Neuronal stem cell (in vitro differentiated cells): ENCODE measurements at regions not wholly inside any gene's neighbourhood (a gene's known extent, or its start where the extent isn't known, plus 50 kb on each side); places are given as distances from the start of the nearest gene placed in this dataset.

ENCODE experiments used
- DNase-seq: peaks from one replicate; pipeline ENCODE4 v3.0.0-alpha.2; 2013; ENCODE audit warnings: low spot score
- H2AFZ ChIP-seq: one replicate; pipeline ENCODE4 v1.6.1; 2013; ENCODE audit warnings: mild to moderate bottlenecking, low read length, inconsistent platforms
- H2AK5ac ChIP-seq: 2 replicates; pipeline ENCODE4 v1.6.1; 2013; ENCODE audit warnings: low read depth, mild to moderate bottlenecking, inconsistent platforms, low read length, moderate library complexity, mixed read lengths
- H2BK120ac ChIP-seq: 2 replicates; pipeline ENCODE4 v1.6.1; 2013; ENCODE audit warnings: low read depth, mild to moderate bottlenecking, inconsistent platforms, low read length, moderate library complexity, mixed read lengths
- H2BK12ac ChIP-seq: one replicate; pipeline ENCODE4 v1.6.1; 2013; ENCODE audit warnings: low read length, inconsistent platforms
- H2BK15ac ChIP-seq: 2 replicates; pipeline ENCODE4 v1.6.1; 2013; ENCODE audit warnings: mild to moderate bottlenecking, low read length, inconsistent platforms, mixed read lengths
- H2BK5ac ChIP-seq: one replicate; pipeline ENCODE4 v1.6.1; 2013; ENCODE audit warnings: inconsistent platforms, mild to moderate bottlenecking, low read length, moderate library complexity
- H3K14ac ChIP-seq: one replicate; pipeline ENCODE4 v1.6.1; 2013; ENCODE audit warnings: low read length, inconsistent platforms
- H3K18ac ChIP-seq: 2 replicates; pipeline ENCODE4 v1.6.1; 2013; ENCODE audit warnings: low read length, inconsistent platforms
- H3K23ac ChIP-seq: 2 replicates; pipeline ENCODE4 v1.6.1; 2013; ENCODE audit warnings: low read depth, mild to moderate bottlenecking, mixed read lengths, low read length, inconsistent platforms; ENCODE audit not compliant: poor library complexity
- H3K27ac ChIP-seq: replicated peaks from 3 replicates; pipeline ENCODE4 v1.5.1; 2013; ENCODE audit warnings: low read length, inconsistent platforms
- H3K27me3 ChIP-seq, 3 experiments: 2 replicates each; pipeline ENCODE4 v1.6.1; 2013; ENCODE audit warnings: low read length in 3 of 3, mild to moderate bottlenecking in 2 of 3, inconsistent platforms in 1 of 3, low read depth in 1 of 3, mixed read lengths in 1 of 3, moderate library complexity in 1 of 3; ENCODE audit not compliant: control insufficient read depth in 3 of 3, insufficient read depth in 3 of 3
- H3K36me3 ChIP-seq, 2 donors: replicated peaks in 1 of 2; 2 replicates each; pipeline ENCODE4 v1.6.1; 2013; ENCODE audit warnings: low read length in 2 of 2; ENCODE audit not compliant: control insufficient read depth in 2 of 2, insufficient read depth in 2 of 2
- H3K4ac ChIP-seq: 2 replicates; pipeline ENCODE4 v1.6.1; 2013; ENCODE audit warnings: inconsistent platforms, mild to moderate bottlenecking, low read length, moderate library complexity
- H3K4me1 ChIP-seq, 2 donors: 1 replicate in 1 of 2; 2 replicates in 1 of 2; pipeline ENCODE4 v1.6.1; 2013; ENCODE audit warnings: low read length in 2 of 2, low read depth in 1 of 2; ENCODE audit not compliant: control insufficient read depth in 2 of 2, insufficient read depth in 1 of 2
- H3K4me2 ChIP-seq: one replicate; pipeline ENCODE4 v1.6.1; 2013; ENCODE audit warnings: mild to moderate bottlenecking, low read length, inconsistent platforms; ENCODE audit not compliant: insufficient read depth, poor library complexity, severe bottlenecking
- H3K4me3 ChIP-seq, 2 donors: 2 replicates each; pipeline ENCODE4 v1.5.1; 2013; ENCODE audit warnings: low read length in 2 of 2, mild to moderate bottlenecking in 2 of 2, inconsistent platforms in 1 of 2, moderate library complexity in 1 of 2
- H3K79me1 ChIP-seq: one replicate; pipeline ENCODE4 v1.6.1; 2013; ENCODE audit warnings: low read depth, mild to moderate bottlenecking, inconsistent platforms, low read length, moderate library complexity
- H3K9ac ChIP-seq: one replicate; pipeline ENCODE4 v1.6.1; 2013; ENCODE audit warnings: mild to moderate bottlenecking, low read depth, low read length, inconsistent platforms; ENCODE audit not compliant: poor library complexity
- H3K9me3 ChIP-seq, 2 donors: replicated peaks in 1 of 2; 2 replicates each; pipeline versions ENCODE3 to v1.6.1; 2013; ENCODE audit warnings: low read length in 2 of 2, mild to moderate bottlenecking in 2 of 2, inconsistent platforms in 1 of 2, low read depth in 1 of 2, mixed read lengths in 1 of 2, moderate library complexity in 1 of 2; ENCODE audit not compliant: control insufficient read depth in 2 of 2, insufficient read depth in 1 of 2
- H4K8ac ChIP-seq: one replicate; pipeline ENCODE4 v1.6.1; 2013; ENCODE audit warnings: low read depth, mild to moderate bottlenecking, inconsistent platforms, low read length, moderate library complexity
- H4K91ac ChIP-seq: one replicate; pipeline ENCODE4 v1.6.1; 2013; ENCODE audit warnings: low read length, low read depth, mild to moderate bottlenecking, inconsistent platforms; ENCODE audit not compliant: poor library complexity
- WGBS, 2 donors: extraction: QIAGEN DNeasy Blood & Tissue Kit; methylation state at CpG; one replicate each; pipeline ENCODE4 v1.1.7; 2013; ENCODE audit warnings: missing lambda C conversion rate in 2 of 2, mixed read lengths in 1 of 2; ENCODE audit not compliant: insufficient read length in 2 of 2, insufficient replicate concordance in 1 of 2; ENCODE audit errors: extremely low coverage in 2 of 2; 5-methylcytosine and 5-hydroxymethylcytosine counted together

DNA sequence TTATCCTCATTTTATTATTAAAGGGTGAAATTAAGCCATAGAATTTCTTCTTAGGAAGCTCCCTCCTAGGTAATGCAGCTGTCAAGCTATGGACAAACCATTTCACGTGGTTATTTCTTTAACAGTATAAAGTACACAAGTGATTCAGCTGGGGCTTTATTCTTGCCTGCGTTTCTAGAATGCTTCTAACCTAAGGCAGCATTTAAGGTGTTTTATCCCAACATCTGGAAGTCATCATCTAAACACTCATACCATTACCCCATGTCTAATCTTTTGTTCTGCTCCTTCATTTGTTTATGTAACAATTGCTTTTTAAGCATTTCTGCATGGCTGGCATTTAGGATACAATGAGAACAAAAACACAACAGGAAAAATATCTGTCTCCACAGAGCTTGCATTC lies 829.2 kb upstream of the ADAMTS5 start:
- Histone ChIP-seq H2BK120ac (no peak overlapping the region), H3K27ac (no peak overlapping the region), H3K36me3 (no peaks in the 10 kb centered on the region), H3K4ac (no peak overlapping the region), H2AFZ (no peak overlapping the region), H3K14ac (no peak overlapping the region), H3K18ac (no peak overlapping the region), H3K9ac (no peak overlapping the region), H3K79me1 (no peaks in the 10 kb centered on the region), H3K27me3 (no peaks in the 10 kb centered on the region), H2AK5ac (no peak overlapping the region), H3K23ac (no peak overlapping the region), H3K4me3 (no peak overlapping the region), H3K4me1 (no peaks in the 10 kb centered on the region), H2BK12ac (no peak overlapping the region), H2BK5ac (no peak overlapping the region), H4K8ac (no peak overlapping the region), H4K91ac (no peak overlapping the region), H2BK15ac (no peak overlapping the region), H3K9me3 (no peaks in the 10 kb centered on the region), H3K4me2 (no peak overlapping the region)
- peak; percentile 1 for DNase-seq
- WGBS, 2 donors = no CpG with 5 or more reads among the region's 2 CpGs

DNA sequence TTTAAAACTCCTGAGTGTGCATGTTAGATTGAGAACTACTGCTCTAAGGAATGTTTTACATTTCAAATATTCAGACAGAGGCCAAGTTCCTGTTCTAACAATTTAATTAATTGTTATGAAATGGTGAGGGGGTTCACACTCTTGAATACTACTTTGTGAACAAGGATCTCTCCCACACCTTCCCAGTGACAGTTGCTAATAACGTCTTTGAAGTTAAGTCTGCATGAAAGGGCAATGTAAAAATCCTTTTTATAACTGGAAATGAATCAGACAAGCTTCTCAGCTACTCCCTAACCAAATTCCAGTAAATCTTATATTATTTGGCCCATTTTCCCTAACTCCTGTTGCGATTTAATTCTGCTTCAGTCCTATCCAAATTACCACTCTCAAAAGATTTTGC lies 828.5 kb upstream of the ADAMTS5 start:
- no peak overlapping the region for H4K8ac ChIP-seq
- no peak overlapping the region for H2AFZ ChIP-seq
- H3K18ac ChIP-seq = no peak overlapping the region
- no peaks in the 10 kb centered on the region for H3K9me3 ChIP-seq
- no peaks in the 10 kb centered on the region for H3K79me1 ChIP-seq
- H3K4me1 ChIP-seq = no peaks in the 10 kb centered on the region
- no peak overlapping the region for H3K4ac ChIP-seq
- DNase-seq = no peak
- H3K27ac ChIP-seq = no peak overlapping the region
- no peak overlapping the region for H3K4me3 ChIP-seq
- no peaks in the 10 kb centered on the region for H3K27me3 ChIP-seq
- H2BK5ac ChIP-seq = no peak overlapping the region
- H2BK120ac ChIP-seq = no peak overlapping the region
- no peak overlapping the region for H2BK15ac ChIP-seq
- no peak overlapping the region for H3K9ac ChIP-seq
- H2AK5ac ChIP-seq = no peak overlapping the region
- H3K23ac ChIP-seq = no peak overlapping the region
- H3K36me3 ChIP-seq = no peaks in the 10 kb centered on the region
- no CpG with 5 or more reads among the region's 2 CpGs for WGBS, 2 donors
- no peak overlapping the region for H2BK12ac ChIP-seq
- H4K91ac ChIP-seq = no peak overlapping the region
- no peak overlapping the region for H3K14ac ChIP-seq
- H3K4me2 ChIP-seq = no peak overlapping the region

DNA sequence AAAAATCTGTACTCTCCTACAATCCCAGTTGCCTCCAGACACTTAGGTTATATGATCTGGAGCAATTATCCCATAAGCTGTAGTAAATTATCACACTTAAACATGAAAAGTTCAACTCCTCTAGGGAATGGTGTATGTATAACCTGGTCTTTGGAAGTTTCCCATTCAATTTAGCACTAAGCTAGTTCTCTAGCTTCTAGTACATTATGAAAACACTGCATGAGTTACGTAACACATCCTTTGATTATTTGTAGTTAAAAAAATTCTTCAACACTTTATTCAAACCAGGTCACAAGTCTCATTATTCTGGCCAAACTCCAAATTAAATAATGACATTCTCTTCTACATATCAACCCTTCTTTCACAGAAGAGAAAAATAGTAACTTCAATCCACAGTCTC lies 827.0 kb upstream of the ADAMTS5 start:
- no peaks in the 10 kb centered on the region for H3K27me3 ChIP-seq
- no peak overlapping the region for H3K4ac ChIP-seq
- H2AK5ac ChIP-seq = no peak overlapping the region
- no peak overlapping the region for H2BK120ac ChIP-seq
- no peak overlapping the region for H3K14ac ChIP-seq
- H3K9ac ChIP-seq = no peak overlapping the region
- no peaks in the 10 kb centered on the region for H3K36me3 ChIP-seq
- no peak overlapping the region for H3K4me2 ChIP-seq
- WGBS, 2 donors = no CpG with 5 or more reads among the region's 1 CpG
- H3K9me3 ChIP-seq = no peaks in the 10 kb centered on the region
- no peak overlapping the region for H4K8ac ChIP-seq
- H2BK5ac ChIP-seq = no peak overlapping the region
- H2BK12ac ChIP-seq = no peak overlapping the region
- H3K18ac ChIP-seq = no peak overlapping the region
- H3K23ac ChIP-seq = no peak overlapping the region
- DNase-seq = no peak
- H2BK15ac ChIP-seq = no peak overlapping the region
- H2AFZ ChIP-seq = no peak overlapping the region
- no peak overlapping the region for H3K27ac ChIP-seq
- no peak overlapping the region for H4K91ac ChIP-seq
- no peak overlapping the region for H3K4me3 ChIP-seq
- H3K4me1 ChIP-seq = no peaks in the 10 kb centered on the region
- no peaks in the 10 kb centered on the region for H3K79me1 ChIP-seq

DNA sequence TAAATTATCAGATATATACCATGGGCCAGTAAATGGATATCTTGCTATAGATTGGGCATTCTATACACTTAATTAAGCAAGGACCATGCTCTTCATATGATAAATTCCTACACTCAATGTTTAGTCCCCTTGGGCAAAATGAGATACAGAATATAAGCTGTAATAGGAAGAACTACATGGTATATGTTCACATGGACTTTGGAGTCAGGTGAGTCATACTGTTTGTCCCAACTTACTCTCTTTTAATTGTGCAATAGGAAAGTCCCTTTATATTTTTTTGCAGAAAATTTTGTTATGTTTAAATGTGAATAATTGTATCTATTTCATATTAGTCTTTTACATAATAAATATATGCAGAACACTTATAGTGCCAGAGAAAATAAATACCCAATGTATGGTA lies 820.2 kb upstream of the ADAMTS5 start:
- no peak for DNase-seq
- Histone ChIP-seq H2BK120ac (no peak overlapping the region), H4K8ac (no peak overlapping the region), H3K9me3 (no peaks in the 10 kb centered on the region), H3K23ac (no peak overlapping the region), H2BK15ac (no peak overlapping the region), H2AK5ac (no peak overlapping the region), H3K36me3 (no peaks in the 10 kb centered on the region), H2BK12ac (no peak overlapping the region), H3K4me2 (no peak overlapping the region), H3K9ac (no peak overlapping the region), H4K91ac (no peak overlapping the region), H3K4ac (no peak overlapping the region), H2AFZ (no peak overlapping the region), H3K4me1 (no peaks in the 10 kb centered on the region), H3K27me3 (no peaks in the 10 kb centered on the region), H3K4me3 (no peak overlapping the region), H2BK5ac (no peak overlapping the region), H3K14ac (no peak overlapping the region), H3K18ac (no peak overlapping the region), H3K79me1 (no peaks in the 10 kb centered on the region), H3K27ac (no peak overlapping the region)
